Fibroblast of pulmonary artery (primary cell): ENCODE measurements at regions not wholly inside any gene's neighbourhood (a gene's known extent, or its start where the extent isn't known, plus 50 kb on each side); places are given as distances from the start of the nearest gene placed in this dataset.

Experiments
- DNase-seq: peaks from one replicate; pipeline ENCODE4 v3.0.0-alpha.2; 2010; ENCODE audit warnings: low read depth
- H3K4me3 ChIP-seq: replicated peaks from 2 replicates; pipeline ENCODE4 v1.5.1; 2011; ENCODE audit warnings: low read depth, mild to moderate bottlenecking, control low read depth, low read length, moderate library complexity
- TF ChIP-seq, protein P1 (sequence below): IDR thresholded peaks from 2 replicates; pipeline ENCODE4 v1.5.1; 2011; ENCODE audit warnings: mild to moderate bottlenecking, control low read depth, low read length, inconsistent platforms; ENCODE audit errors: missing control alignments

DNA sequence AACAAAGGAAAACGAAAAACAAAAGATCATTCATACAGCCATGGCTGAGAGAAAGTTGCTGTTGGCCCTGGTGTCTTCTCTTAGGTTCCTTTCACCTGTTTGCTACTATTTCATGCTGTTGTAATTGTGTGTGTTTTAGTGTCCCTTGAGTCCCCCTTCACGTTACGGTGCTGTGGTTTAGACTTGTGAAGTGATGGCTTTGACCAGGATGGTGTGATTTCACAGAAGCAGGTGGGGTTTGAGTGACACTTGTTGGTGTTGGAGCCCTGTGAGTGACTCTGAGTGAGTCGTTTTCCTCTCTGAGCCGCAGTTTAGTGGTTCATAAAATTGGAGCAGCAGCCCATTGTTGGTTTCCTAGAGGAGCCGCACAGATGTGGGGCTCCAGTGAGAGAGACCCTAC, 635.4 kb downstream of the VRK1 start:
- DNase-seq: no peak
- no peak overlapping the region for H3K4me3 ChIP-seq
- TF ChIP-seq, protein P1, sequence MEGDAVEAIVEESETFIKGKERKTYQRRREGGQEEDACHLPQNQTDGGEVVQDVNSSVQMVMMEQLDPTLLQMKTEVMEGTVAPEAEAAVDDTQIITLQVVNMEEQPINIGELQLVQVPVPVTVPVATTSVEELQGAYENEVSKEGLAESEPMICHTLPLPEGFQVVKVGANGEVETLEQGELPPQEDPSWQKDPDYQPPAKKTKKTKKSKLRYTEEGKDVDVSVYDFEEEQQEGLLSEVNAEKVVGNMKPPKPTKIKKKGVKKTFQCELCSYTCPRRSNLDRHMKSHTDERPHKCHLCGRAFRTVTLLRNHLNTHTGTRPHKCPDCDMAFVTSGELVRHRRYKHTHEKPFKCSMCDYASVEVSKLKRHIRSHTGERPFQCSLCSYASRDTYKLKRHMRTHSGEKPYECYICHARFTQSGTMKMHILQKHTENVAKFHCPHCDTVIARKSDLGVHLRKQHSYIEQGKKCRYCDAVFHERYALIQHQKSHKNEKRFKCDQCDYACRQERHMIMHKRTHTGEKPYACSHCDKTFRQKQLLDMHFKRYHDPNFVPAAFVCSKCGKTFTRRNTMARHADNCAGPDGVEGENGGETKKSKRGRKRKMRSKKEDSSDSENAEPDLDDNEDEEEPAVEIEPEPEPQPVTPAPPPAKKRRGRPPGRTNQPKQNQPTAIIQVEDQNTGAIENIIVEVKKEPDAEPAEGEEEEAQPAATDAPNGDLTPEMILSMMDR: no peak

DNA sequence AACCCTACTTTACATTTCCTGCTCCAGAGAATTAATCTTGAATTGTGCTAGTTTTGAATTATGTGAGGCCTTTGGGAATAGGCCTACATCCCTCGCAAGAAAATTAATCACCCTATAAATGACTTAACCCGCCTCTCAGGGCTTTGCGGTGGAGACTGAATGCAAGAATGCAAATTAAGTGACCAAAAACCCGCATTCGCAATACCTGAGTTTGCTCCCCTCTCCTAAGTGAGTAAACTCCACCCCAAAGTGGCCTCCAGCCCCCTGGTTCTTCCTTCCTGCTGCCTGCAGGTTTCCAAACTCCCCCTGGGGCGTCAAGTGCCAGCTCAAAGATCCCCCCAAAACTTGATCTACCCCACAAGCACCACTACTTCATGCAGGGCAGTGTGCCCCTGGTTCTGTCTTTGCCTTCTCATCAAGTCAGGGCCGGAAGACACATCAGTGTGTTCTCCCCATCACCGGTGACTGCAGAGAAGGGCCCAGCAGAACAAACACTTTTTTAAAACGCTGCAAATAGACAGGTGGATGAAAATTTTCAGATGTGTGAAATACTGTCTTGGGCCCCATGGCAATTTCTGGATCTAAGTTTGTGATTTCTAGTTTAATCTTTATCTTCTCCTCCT, 644.7 kb downstream of the VRK1 start:
- H3K4me3 ChIP-seq: no peak overlapping the region
- TF ChIP-seq, protein P1: no peak
- DNase-seq: no peak

DNA sequence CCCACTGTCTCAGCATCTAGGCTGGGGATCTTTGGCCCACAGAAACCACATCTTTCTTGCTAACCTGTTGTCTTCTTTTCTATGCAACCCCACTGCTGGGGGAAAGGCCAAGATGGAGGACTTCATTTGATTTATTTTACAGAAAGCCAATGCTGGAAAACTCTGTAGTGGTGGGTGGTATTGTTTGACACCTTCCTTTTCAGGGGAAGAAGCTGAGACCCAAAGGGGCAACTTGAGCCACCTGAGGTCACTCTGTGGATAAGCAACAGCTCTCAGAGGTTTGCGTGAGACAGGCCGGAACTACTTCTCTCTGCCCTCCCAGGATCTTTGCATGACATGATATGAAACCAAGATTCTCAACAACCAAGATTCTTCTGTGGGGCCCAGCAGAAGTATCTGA, 645.2 kb downstream of the VRK1 start:
- no peak overlapping the region for H3K4me3 ChIP-seq
- TF ChIP-seq, protein P1: no peak
- no peak for DNase-seq

DNA sequence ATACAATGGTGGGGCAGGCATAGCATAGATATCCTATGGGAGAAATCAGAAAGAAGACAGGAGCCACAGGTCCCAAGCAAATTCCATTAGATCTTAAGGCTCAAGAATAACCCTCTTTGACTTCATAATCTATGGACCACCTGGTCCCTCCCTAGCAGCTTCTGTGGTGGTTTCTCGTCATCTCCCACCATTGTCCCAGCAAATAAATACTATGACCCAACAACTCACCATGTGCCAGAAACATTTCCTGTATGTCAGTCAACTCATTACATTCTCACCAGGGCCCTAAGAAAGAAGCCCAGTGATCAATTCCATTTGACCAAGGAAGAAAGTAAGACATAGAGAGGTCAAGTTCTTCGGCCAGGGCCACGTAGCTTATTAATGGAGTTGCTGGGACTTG, 646.2 kb downstream of the VRK1 start:
- no peak for DNase-seq
- TF ChIP-seq, protein P1: no peak
- no peak overlapping the region for H3K4me3 ChIP-seq

DNA sequence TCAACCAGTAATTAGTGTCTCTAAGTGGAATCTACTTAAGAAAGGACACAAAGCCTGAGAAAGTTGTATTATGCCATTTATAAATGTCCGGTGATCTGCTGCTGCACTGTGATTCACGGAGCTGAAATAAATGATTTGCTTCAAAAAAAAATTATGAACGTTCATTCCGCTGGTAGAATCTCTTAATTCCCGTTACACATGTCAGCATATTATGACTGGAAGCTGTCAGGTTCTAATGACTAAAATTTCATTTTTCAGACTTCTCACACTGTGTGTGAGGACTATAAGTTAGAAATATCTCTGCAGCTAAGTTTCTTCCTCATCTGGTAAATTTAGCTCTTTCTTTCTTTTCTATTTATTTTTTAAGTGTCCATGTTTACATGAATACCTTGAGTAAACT, 647.1 kb downstream of the VRK1 start:
- TF ChIP-seq, protein P1: no peak
- H3K4me3 ChIP-seq: no peak overlapping the region
- DNase-seq: no peak

DNA sequence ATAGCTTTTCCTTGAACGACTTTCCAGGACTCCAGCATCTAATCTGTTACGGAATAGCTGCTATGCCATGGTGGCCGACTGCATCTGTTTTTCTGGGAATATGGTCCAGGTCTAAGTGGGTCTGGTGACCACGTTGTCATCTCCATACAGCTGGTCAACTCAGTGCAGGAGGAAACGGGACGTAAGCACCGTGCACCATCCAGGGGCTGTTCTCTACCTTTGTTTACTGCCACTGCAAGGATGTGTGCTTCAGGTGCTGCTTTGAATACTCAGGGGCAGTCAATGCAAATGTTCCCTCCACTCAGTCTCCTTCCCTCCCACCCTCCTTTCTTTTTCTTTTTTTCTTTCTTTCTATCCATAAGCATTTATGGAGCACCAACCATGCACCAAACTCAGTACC, 648.2 kb downstream of the VRK1 start:
- TF ChIP-seq, protein P1: no peak
- H3K4me3 ChIP-seq: no peak overlapping the region

DNA sequence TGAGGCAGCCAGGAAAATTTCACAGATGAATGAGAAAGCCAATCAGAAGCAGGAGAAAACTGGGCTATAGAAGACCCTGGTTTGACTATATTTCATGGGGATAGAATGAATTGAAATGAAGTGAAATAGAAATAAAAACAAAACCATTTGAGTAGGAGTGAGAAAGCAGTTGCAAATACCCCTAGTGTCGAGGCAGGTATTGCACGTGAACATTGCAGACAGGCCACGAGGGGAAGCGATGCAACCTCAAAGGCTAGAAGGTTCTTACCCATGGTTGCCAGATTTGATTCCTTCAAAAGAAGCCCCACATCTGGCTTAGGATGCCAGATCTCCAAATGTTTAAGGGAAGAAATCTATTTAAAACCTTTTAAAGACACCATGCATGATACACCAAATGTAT, 648.9 kb downstream of the VRK1 start:
- no peak for DNase-seq
- TF ChIP-seq, protein P1: no peak
- H3K4me3 ChIP-seq: no peak overlapping the region

More for the DNA sequence above, 648.2 kb downstream of the VRK1 start:
- no peak for DNase-seq
